Fibroblast of villous mesenchyme (primary cell): ENCODE measurements at regions not wholly inside any gene's neighbourhood (a gene's known extent, or its start where the extent isn't known, plus 50 kb on each side); places are given as distances from the start of the nearest gene placed in this dataset.

Source experiments
- DNase-seq: peaks from one replicate; pipeline ENCODE4 v3.0.0-alpha.2; 2010; ENCODE audit warnings: low read depth
- H3K4me3 ChIP-seq: 2 replicates; pipeline ENCODE4 v1.5.1; 2011; ENCODE audit warnings: low read depth, mild to moderate bottlenecking, low read length
- CTCF ChIP-seq: IDR thresholded peaks from 2 replicates; pipeline ENCODE4 v1.5.1; 2012; ENCODE audit warnings: low read depth, mild to moderate bottlenecking, low read length; ENCODE audit not compliant: insufficient read depth

GRCh38 chr14:61139006-61139599 lies 142.0 kb downstream of the TMEM30B start:
- no peak overlapping the region for H3K4me3 ChIP-seq
- DNase-seq, result no peak
- no peak for TF ChIP-seq CTCF

- no peak for TF ChIP-seq CTCF
- no peak overlapping the region for H3K4me3 ChIP-seq
- DNase-seq, result no peak
These were observed 148.2 kb downstream of the TMEM30B start for GRCh38 chr14:61132894-61133293.

- DNase-seq, result no peak
- TF ChIP-seq CTCF, result no peak
These were observed 148.8 kb downstream of the TMEM30B start for GRCh38 chr14:61132336-61132735.

GRCh38 chr14:61130512-61131260 lies 149.6 kb downstream of the SLC38A6 start:
- no peak overlapping the region for H3K4me3 ChIP-seq
- no peak for DNase-seq
- no peak for TF ChIP-seq CTCF

More at GRCh38 chr14:61132336-61132735, 148.8 kb downstream of the TMEM30B start:
- no peak overlapping the region for H3K4me3 ChIP-seq

- TF ChIP-seq CTCF, result no peak
- no peak for DNase-seq
These were observed 148.2 kb downstream of the SLC38A6 start for GRCh38 chr14:61129168-61129745.

GRCh38 chr14:61128382-61129167 lies 147.5 kb downstream of the SLC38A6 start:
- H3K4me3 ChIP-seq, result no peak overlapping the region
- DNase-seq, result no peak
- no peak for TF ChIP-seq CTCF

More at GRCh38 chr14:61129168-61129745, 148.2 kb downstream of the SLC38A6 start:
- H3K4me3 ChIP-seq, result no peak overlapping the region
